ENCODE measurements at regions not wholly inside any gene's neighbourhood (a gene's known extent, or its start where the extent isn't known, plus 50 kb on each side); places are given as distances from the start of the nearest gene placed in this dataset.

DNA sequence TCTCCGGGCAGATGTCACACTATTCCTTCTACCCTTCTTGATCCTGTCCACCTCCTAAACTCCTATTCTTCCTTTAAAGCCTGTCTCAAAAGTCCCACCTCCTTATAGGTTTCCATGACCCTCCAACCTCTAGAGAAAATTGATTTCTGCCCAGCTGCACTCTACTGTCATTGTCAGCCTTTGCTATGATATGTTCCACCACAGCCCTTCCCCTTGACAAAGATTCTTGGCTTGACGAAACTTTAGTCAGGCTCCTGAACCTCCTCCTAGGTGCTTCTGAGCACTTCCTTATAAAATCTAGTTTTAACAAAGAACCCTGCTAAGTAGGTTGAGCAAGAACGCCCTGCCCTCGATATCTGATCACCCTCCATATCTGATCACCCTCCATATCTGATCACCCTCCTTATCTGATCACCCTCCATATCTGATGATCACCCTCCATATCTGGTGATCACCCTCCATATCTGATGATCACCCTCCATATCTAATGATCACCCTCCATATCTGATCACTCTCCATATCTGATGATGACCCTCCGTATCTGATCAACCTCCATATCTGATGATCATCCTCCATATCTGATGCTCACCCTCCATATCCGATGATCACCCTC, 103.2 kb downstream of the RIN2 start:
- TF ChIP-seq POLR2AphosphoS5 (IDR thresholded peaks at IDR 0.05; ENCODE audit: low read depth, low read length) = no peak
- TF ChIP-seq REST (IDR thresholded peaks at IDR 0.05; ENCODE audit: insufficient read depth in 1 of 2, low read depth in 2 of 2, low read length in 2 of 2) = no peak
- no peak for TF ChIP-seq TAF1 (IDR thresholded peaks at IDR 0.05; ENCODE audit: borderline replicate concordance, insufficient read depth, low read length)
- TF ChIP-seq SIN3A (IDR thresholded peaks at IDR 0.05; ENCODE audit: borderline replicate concordance, insufficient read depth, low read length) = no peak
- no peak for TF ChIP-seq FOXP2 (optimal IDR thresholded peaks at IDR 0.05; ENCODE audit: borderline replicate concordance, extremely low read depth, extremely low read length, insufficient read depth)

All from PFSK-1 (cell line).